Activated naive CD8-positive, alpha-beta T cell treated with anti-CD3 and anti-CD28 coated beads, Interleukin-2, amount 50 U/mL, for 24 hours (primary cell): ENCODE measurements at regions not wholly inside any gene's neighbourhood (a gene's known extent, or its start where the extent isn't known, plus 50 kb on each side); places are given as distances from the start of the nearest gene placed in this dataset.
"Not testable (repeated sequence)": the region's sequence is repeated elsewhere in the genome, so short reads cannot be mapped to it uniquely, and the experiment has no call there.

ENCODE experiments used
- ATAC-seq: fragments of 150-1000 bp; cut with Tn5 transposase; one replicate; pipeline ENCODE4 v1.10.0; 2021
- DNase-seq: peaks from one replicate; pipeline ENCODE4 v3.0.0; 2021
- H3K27ac Mint-ChIP-seq: one replicate; pipeline ENCODE4 v1.8.0; 2021; ENCODE audit warnings: mild to moderate bottlenecking, mixed read lengths
- H3K27me3 Mint-ChIP-seq: one replicate; pipeline ENCODE4 v1.8.0; 2021; ENCODE audit warnings: mixed read lengths
- H3K36me3 Mint-ChIP-seq: one replicate; pipeline ENCODE4 v1.8.0; 2021; ENCODE audit warnings: low read depth, mixed read lengths
- H3K4me1 Mint-ChIP-seq: one replicate; pipeline ENCODE4 v1.8.0; 2021; ENCODE audit warnings: mixed read lengths
- H3K4me3 Mint-ChIP-seq: one replicate; pipeline ENCODE4 v1.8.0; 2021; ENCODE audit warnings: mild to moderate bottlenecking, moderate library complexity, mixed read lengths
- H3K9me3 Mint-ChIP-seq: one replicate; pipeline ENCODE4 v1.8.0; 2021; ENCODE audit warnings: mixed read lengths

GRCh38 chr7:119935418-119936025 is 337.5 kb upstream of the KCND2 start:
- Mint-ChIP-seq H3K27ac (no peak overlapping the region), H3K27me3 (no peaks in the 10 kb centered on the region), H3K4me1 (no peaks in the 10 kb centered on the region), H3K9me3 (no peaks in the 10 kb centered on the region), H3K36me3 (no peaks in the 10 kb centered on the region), H3K4me3 (no peak overlapping the region)
- no peak for ATAC-seq
- no peak for DNase-seq

- no peak overlapping the region for H3K27ac Mint-ChIP-seq
- H3K4me1 Mint-ChIP-seq: no peaks in the 10 kb centered on the region
- no peak for ATAC-seq
- DNase-seq: no peak
- no peaks in the 10 kb centered on the region for H3K9me3 Mint-ChIP-seq
- H3K36me3 Mint-ChIP-seq: no peaks in the 10 kb centered on the region
- H3K4me3 Mint-ChIP-seq: no peak overlapping the region
- no peaks in the 10 kb centered on the region for H3K27me3 Mint-ChIP-seq
Observed at GRCh38 chr7:119936836-119937235, 336.1 kb upstream of the KCND2 start.

- Mint-ChIP-seq H3K9me3 (no peaks in the 10 kb centered on the region), H3K27me3 (no peaks in the 10 kb centered on the region), H3K4me1 (no peaks in the 10 kb centered on the region), H3K36me3 (no peaks in the 10 kb centered on the region), H3K27ac (no peak overlapping the region), H3K4me3 (no peak overlapping the region)
- ATAC-seq (no peak), DNase-seq (no peak)
Observed at GRCh38 chr7:119937745-119938144, 335.2 kb upstream of the KCND2 start.

GRCh38 chr7:119943942-119944600 is 328.9 kb upstream of the KCND2 start:
- ATAC-seq: no peak
- H3K36me3 Mint-ChIP-seq: no peaks in the 10 kb centered on the region
- no peaks in the 10 kb centered on the region for H3K27me3 Mint-ChIP-seq
- no peak overlapping the region for H3K4me3 Mint-ChIP-seq
- H3K4me1 Mint-ChIP-seq: no peaks in the 10 kb centered on the region
- no peak overlapping the region for H3K27ac Mint-ChIP-seq
- no peak for DNase-seq
- H3K9me3 Mint-ChIP-seq: no peaks in the 10 kb centered on the region

GRCh38 chr7:119944601-119944972 is 328.4 kb upstream of the KCND2 start:
- H3K9me3 Mint-ChIP-seq: no peaks in the 10 kb centered on the region
- no peaks in the 10 kb centered on the region for H3K27me3 Mint-ChIP-seq
- DNase-seq (no peak), ATAC-seq (no peak)
- H3K4me3 Mint-ChIP-seq: no peak overlapping the region
- no peaks in the 10 kb centered on the region for H3K4me1 Mint-ChIP-seq
- H3K36me3 Mint-ChIP-seq: no peaks in the 10 kb centered on the region
- no peak overlapping the region for H3K27ac Mint-ChIP-seq

GRCh38 chr7:119945822-119946221 is 327.2 kb upstream of the KCND2 start:
- no peaks in the 10 kb centered on the region for H3K9me3 Mint-ChIP-seq
- no peaks in the 10 kb centered on the region for H3K27me3 Mint-ChIP-seq
- ATAC-seq: no peak
- H3K27ac Mint-ChIP-seq: no peak overlapping the region
- DNase-seq: no peak
- H3K4me1 Mint-ChIP-seq: no peaks in the 10 kb centered on the region
- H3K4me3 Mint-ChIP-seq: no peak overlapping the region
- no peaks in the 10 kb centered on the region for H3K36me3 Mint-ChIP-seq

GRCh38 chr7:119949053-119949452 is 323.9 kb upstream of the KCND2 start:
- Mint-ChIP-seq H3K4me1 (no peaks in the 10 kb centered on the region), H3K27ac (no peak overlapping the region), H3K4me3 (no peak overlapping the region), H3K36me3 (no peaks in the 10 kb centered on the region), H3K9me3 (no peaks in the 10 kb centered on the region), H3K27me3 (no peaks in the 10 kb centered on the region)
- DNase-seq (no peak), ATAC-seq (no peak)

- ATAC-seq, H3K27ac Mint-ChIP-seq, H3K9me3 Mint-ChIP-seq, H3K4me3 Mint-ChIP-seq, H3K4me1 Mint-ChIP-seq, H3K36me3 Mint-ChIP-seq, DNase-seq, H3K27me3 Mint-ChIP-seq: not testable (repeated sequence)
Observed at GRCh38 chr7:119950390-119951041, 322.5 kb upstream of the KCND2 start.

- not testable (repeated sequence) for H3K27ac Mint-ChIP-seq, H3K27me3 Mint-ChIP-seq, H3K9me3 Mint-ChIP-seq, H3K4me1 Mint-ChIP-seq, DNase-seq, H3K36me3 Mint-ChIP-seq, ATAC-seq, H3K4me3 Mint-ChIP-seq
Observed at GRCh38 chr7:119951614-119952013, 321.4 kb upstream of the KCND2 start.

GRCh38 chr7:119957335-119957734 is 315.6 kb upstream of the KCND2 start:
- Mint-ChIP-seq H3K9me3 (peaks cover 7% of the 10 kb centered on the region), H3K4me1 (no peaks in the 10 kb centered on the region), H3K36me3 (no peaks in the 10 kb centered on the region), H3K27ac (no peak overlapping the region), H3K27me3 (no peaks in the 10 kb centered on the region), H3K4me3 (no peak overlapping the region)
- no peak for ATAC-seq
- no peak for DNase-seq

- no peaks in the 10 kb centered on the region for H3K4me1 Mint-ChIP-seq
- H3K36me3 Mint-ChIP-seq: no peaks in the 10 kb centered on the region
- H3K4me3 Mint-ChIP-seq: no peak overlapping the region
- peaks cover 7% of the 10 kb centered on the region for H3K9me3 Mint-ChIP-seq
- no peak overlapping the region for H3K27ac Mint-ChIP-seq
- ATAC-seq: no peak
- DNase-seq: no peak
- H3K27me3 Mint-ChIP-seq: no peaks in the 10 kb centered on the region
Observed at GRCh38 chr7:119959811-119960210, 313.2 kb upstream of the KCND2 start.

- H3K36me3 Mint-ChIP-seq: no peaks in the 10 kb centered on the region
- ATAC-seq (no peak), DNase-seq (no peak)
- no peaks in the 10 kb centered on the region for H3K9me3 Mint-ChIP-seq
- no peaks in the 10 kb centered on the region for H3K27me3 Mint-ChIP-seq
- H3K4me3 Mint-ChIP-seq: no peak overlapping the region
- no peak overlapping the region for H3K27ac Mint-ChIP-seq
- H3K4me1 Mint-ChIP-seq: no peaks in the 10 kb centered on the region
Observed at GRCh38 chr7:119963654-119964053, 309.3 kb upstream of the KCND2 start.

- Mint-ChIP-seq H3K9me3 (no peaks in the 10 kb centered on the region), H3K27ac (no peak overlapping the region), H3K36me3 (no peaks in the 10 kb centered on the region), H3K27me3 (no peaks in the 10 kb centered on the region), H3K4me1 (no peaks in the 10 kb centered on the region), H3K4me3 (no peak overlapping the region)
- ATAC-seq (no peak), DNase-seq (no peak)
Observed at GRCh38 chr7:119964065-119964464, 308.9 kb upstream of the KCND2 start.

- ATAC-seq (no peak), DNase-seq (no peak)
- Mint-ChIP-seq H3K9me3 (no peaks in the 10 kb centered on the region), H3K27ac (no peak overlapping the region), H3K36me3 (no peaks in the 10 kb centered on the region), H3K4me1 (no peaks in the 10 kb centered on the region), H3K27me3 (no peaks in the 10 kb centered on the region), H3K4me3 (no peak overlapping the region)
Observed at GRCh38 chr7:119964788-119965542, 308.0 kb upstream of the KCND2 start.

- ATAC-seq (no peak), DNase-seq (no peak)
- H3K27me3 Mint-ChIP-seq: no peaks in the 10 kb centered on the region
- H3K36me3 Mint-ChIP-seq: no peaks in the 10 kb centered on the region
- H3K9me3 Mint-ChIP-seq: no peaks in the 10 kb centered on the region
- H3K4me3 Mint-ChIP-seq: no peak overlapping the region
- no peak overlapping the region for H3K27ac Mint-ChIP-seq
- H3K4me1 Mint-ChIP-seq: no peaks in the 10 kb centered on the region
Observed at GRCh38 chr7:119967221-119967620, 305.8 kb upstream of the KCND2 start.
